Activated CD4-positive, alpha-beta T cell treated with anti-CD3 and anti-CD28 coated beads, Interleukin-2, amount 50 U/mL, for 24 hours (primary cell): ENCODE measurements at regions not wholly inside any gene's neighbourhood (a gene's known extent, or its start where the extent isn't known, plus 50 kb on each side); places are given as distances from the start of the nearest gene placed in this dataset.

Experiments
- DNase-seq, 2 donors: peaks; one replicate each; pipeline ENCODE4 v3.0.0-alpha.2; 2020; ENCODE audit warnings: low read depth in 1 of 2, low spot score in 1 of 2

DNA sequence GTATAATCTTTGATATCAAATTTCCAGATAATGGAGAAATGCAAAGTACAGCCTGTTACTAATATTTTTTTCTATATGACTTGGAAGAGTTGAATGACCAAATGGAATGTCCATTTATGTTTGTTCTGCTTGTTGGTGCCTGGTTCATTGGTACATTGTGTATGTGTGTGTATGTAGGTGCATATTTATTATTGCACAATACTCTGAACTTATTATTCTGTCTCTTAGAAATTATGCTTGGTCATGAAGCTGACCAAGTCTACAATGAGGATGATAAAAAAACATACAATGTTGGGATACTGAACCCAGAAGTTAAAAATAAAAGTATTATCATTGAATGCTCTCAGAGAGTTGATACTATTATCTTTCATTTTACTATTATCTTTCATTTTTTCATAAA lies 706.3 kb downstream of the KCTD16 start:
- no peak for DNase-seq

DNA sequence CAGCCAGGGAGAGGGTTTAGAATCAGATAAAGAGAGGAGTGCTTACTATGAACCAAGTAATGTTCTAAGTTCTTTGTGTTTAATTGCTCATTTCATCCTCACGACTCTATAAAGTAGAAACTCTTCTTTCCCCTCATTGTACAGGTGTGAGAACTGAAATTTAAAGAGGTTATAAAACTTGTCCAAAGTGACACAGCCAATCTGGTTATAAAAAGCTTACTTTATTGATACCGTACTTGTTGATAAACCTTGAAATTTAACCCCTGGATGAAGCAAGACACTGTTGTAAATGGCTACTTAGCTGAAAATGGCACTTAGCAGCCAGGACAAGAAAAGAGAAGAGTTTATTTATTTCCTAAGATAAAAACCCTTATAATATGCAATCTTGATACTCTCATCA lies 702.4 kb downstream of the KCTD16 start:
- no peak for DNase-seq

DNA sequence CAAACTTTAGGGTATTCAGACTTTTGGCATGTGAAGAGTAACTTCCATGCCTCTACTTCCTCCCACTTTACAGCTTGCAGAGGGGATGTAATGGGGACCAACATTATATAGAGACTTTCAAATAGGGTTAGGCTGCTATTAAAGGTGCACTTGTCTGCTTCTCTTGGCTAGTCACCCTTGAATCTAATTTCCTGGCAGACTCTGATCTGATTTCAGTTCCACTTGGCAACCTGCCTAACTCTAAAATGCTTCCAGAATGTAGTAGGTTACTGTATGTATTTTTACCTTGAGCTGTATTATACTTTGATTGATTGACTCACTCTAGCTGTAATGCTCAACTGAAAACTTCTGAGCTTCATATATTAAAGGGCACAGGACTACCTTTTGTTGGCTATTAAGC lies 693.4 kb downstream of the KCTD16 start:
- DNase-seq: no peak

DNA sequence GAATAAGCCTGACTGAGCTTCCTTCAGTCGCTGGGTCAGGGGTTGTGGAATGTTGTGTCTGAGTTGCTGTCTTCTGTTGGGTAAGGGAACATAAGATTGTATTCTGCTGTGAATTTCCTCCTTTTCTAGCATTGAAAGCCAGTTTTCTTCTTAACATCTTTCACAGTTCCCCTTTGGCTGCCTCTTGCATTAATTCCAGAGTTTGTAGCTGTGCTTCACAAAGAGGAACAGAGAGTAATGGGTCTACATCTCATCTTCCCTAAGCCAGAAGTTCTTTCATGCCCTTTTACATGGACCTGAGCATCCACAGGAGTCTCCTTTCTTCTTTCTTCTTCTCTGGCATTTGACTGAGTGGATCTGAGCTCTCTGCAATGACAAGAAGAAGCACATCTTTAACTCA lies 686.8 kb downstream of the KCTD16 start:
- no peak for DNase-seq

DNA sequence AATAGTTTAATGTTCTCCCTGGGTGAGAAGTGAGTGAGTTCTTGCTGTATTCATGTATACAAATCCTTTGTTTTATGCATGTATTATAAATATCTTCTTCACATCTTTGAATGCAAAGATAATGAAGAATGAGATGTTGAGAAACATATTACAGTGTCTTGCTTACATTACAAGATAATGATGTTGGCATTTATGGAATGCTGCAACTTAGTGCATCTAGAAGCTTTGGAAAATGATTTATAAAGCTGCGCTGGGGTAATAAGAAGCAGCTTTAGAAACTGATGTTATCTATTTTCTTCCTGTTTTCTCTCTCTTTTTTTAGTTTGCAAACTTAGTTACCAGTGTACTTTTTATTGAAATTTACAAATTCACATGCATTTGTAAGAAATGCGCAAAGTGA lies 673.4 kb downstream of the KCTD16 start:
- no peak for DNase-seq

DNA sequence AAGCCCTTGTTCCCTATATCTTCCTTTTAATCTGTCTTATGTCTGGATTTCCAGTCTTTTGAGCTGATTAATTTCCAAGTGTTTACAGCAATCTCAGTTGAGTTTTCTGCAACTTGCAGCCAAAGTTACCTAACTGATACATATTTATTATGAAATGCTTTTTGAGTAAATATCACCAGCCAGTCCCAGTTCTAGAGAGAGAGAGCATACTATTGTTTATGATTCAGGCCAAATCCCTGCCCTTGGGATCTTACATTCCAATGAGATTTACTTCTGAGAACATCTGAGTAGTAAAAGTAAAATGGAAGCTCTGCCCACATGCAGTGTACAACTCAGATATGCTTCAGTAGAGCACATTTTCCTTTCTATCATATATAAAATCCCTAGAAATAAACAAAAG lies 661.7 kb downstream of the KCTD16 start:
- DNase-seq: no peak

DNA sequence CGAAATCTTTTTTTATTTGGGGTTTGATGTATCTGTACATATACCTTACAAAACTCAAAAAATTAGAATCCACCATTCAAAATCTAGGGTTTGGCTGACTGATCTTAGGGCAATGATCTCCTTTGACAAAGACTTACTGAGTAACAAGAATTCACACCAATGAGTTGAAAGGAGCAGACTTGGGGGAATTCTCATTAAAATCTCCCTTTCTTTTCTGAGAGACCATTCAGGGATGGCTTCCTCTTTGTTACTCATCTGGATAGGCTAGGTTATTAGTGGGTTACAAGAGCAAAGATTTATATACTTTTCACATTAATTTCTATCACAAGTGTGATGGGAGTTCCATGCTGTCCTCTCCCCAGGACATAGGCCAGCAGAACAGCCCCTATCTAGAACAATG lies 661.0 kb downstream of the KCTD16 start:
- DNase-seq: no peak

DNA sequence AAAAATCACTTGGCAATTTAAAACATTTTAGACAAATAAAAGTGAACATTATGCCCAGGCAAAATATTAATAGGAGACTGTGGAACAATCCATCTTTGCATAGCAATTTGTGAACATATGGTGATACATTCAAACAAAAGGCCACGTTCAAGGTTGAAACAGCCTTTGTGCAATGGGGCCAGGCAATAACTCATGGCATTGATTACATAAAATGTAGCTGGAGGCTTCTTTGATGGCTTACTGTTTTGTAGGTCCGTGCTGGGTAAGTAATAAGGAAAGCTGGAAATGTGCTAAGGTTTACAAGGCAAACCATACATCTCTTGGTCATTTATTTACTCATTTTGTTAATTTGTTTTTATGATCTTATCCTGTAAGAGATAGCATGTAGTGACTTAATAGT lies 651.8 kb downstream of the KCTD16 start:
- no peak for DNase-seq

DNA sequence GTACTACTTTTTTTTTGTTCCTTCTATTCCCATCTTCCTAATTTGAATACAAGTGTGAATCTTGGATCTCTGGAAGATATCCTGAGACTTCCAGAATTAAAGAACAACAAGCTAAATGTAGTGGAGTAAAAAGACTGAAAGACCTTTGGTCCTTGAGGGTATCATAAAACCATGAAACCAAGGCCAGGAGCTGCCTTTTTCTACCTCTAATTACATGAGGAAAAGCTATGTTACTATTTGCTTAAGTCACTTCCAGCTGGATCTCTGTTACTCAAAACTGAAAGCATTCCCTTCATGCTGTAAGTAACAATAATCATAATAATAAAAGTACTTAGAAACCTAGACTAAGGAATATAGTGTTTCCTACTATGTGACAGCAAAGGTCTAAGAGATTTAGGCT lies 649.6 kb downstream of the KCTD16 start:
- DNase-seq: no peak

DNA sequence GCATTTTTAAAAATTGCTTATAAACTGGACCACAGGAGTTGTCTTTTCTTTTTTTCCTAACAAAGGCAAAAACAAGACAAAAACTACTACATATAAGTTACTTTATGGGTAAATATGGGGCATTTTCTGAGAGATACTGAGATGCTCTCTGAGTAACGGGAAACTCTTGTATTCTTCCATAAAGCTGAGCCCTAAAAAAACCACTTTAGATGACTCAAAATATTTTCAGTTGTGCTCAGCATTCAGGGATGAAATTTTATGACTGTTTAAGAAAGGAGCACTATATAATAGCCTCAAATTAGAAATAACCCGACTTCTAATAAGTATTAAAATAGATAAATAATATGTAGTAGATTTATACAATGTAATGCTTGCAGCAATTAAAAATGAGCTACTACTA lies 644.5 kb downstream of the KCTD16 start:
- DNase-seq: no peak

DNA sequence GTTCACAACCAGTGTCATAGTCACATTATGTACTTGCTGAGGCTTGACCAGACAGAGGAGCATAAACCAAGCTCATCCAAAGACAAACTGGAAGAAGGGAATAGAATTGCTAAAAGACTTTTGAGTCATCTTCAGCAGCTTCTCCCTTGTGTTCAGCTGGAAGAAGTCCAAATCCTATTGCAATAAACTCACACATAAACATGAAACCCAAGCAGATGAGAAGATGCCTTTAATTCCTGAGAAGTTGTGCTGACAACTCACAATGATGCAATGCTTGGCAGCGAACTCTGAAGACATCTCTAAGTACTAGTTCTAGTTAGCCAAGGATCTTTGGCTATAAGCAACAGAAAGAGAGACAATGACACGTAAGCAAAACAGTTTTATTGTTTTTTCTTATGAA lies 642.1 kb downstream of the KCTD16 start:
- no peak for DNase-seq

DNA sequence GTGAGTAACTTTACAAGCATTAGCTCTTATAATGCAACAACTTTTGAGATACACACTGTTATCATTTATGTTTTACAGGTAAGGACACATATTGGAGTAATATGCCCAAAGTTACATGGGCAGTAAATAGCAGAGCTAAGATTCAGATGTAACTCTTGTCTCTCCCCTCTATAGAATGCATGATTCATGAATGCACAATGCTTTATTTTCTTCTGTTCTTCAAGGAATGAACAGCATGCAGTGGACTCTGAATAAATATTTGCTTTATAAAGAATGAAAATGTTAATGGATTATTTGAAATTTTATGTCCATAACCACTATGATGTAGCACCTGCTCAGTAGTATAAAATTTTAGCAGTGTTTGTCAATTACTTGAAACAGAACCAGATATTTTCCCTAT lies 629.5 kb downstream of the KCTD16 start:
- no peak for DNase-seq

DNA sequence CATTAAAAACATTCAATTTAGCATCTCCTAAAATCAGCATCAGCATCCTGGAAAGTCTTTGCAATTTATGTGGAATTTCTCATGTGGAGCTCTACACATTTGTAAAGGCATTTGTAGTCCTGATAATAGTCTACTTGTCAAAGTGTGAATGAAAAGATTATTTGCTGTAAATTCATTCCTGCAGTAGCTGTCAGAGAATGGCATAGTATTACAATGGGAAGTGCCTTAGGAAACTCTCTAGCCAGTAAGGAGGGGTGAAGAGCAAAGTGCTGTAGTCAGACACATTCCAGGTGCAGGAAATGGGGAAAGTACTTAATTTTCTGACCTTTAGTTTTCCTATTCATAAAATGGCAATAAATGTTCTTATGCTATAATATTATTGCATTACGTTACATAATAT lies 627.9 kb downstream of the KCTD16 start:
- DNase-seq: no peak

DNA sequence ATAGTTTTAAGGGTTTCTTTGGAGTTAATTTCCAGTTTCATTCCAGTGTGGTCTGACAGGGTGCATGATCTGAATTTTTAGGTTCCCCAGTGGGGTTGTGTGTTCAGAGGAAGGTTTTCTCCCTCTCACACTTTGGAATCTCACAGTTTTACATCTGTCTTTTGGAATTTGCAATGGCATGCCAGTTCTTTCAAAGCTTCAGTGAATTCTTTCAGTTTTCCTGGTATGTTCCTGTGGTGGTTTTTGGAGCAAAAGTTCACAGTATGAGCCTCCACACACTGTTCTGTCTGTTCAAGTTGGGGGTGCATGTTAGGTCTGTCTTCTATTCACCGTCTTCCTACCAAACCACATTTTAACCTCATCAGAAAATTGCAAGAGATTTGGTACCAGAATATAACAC lies 624.2 kb downstream of the KCTD16 start:
- no peak for DNase-seq

DNA sequence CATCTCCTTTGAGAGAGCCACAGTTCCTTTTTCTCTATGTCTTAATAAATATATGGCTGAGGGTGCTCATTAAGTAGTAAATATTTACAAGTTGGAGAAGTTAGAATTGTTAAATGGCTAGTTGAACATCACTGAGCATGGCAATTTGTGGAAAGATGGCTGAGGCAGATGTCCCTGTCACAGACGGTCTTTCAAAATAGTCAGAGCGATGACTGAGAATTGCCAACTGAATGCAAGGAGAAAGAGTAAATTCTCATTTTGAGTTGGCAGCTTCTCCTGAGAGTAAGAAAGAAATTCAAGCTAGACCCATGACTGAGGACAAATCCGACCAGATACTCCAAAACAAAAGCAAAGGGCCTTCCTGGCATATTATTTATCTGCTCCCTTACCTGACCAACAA lies 617.9 kb downstream of the KCTD16 start:
- no peak for DNase-seq

DNA sequence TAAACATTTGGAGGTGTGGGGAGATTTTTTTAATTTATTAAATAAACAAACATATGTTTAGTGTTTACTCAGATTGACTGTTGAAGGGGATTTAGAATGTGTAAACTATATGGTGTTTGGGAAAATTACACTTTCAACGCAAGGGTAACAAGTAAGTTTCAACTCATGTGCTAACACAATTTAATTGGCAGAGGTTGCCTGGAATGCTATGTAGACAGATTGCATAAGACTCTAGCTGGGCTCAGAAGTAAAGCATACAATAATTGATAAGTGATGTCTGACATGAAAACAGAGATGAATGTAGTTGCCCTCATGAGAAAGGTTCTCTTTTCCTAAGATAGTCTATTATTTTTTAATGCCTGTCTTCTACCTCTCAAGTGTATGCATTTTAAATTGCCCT lies 617.4 kb downstream of the KCTD16 start:
- no peak for DNase-seq

DNA sequence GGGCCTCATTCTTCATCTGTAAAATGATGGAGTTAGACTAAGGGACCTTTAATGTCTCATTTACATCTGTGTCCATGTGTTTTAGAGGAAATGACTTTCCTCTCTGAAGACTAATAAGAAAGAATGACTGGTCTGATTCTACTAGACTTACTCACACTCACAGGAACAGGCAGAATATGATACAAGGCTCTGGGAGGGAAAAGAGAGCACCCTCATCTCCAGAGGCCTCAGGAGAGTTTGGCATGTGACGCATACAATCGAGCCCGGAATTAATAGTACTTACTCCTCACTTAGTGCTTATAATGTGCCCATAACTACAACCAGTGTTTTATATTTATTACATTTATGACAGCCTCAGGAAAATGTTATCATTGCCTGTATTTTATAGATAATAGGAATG lies 608.7 kb downstream of the KCTD16 start:
- no peak for DNase-seq

DNA sequence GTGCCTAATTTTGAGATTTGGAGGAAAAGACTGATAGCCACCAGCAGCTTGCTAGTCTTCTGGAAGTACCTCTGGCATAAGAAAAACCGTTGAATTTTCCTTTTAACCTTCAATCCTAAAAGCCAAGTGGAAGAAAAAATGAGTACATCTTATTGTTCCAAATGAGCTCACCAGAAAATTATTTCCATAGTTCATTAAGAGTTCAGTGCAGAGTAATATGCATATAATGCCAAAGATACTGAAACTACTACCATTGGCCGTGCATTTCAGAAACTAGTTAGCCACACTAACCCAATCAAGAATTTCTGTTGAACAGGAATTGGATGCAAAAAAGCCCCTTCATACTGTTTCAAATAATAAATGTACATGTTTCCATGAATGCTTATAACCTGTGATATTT lies 607.9 kb downstream of the KCTD16 start:
- DNase-seq: no peak

DNA sequence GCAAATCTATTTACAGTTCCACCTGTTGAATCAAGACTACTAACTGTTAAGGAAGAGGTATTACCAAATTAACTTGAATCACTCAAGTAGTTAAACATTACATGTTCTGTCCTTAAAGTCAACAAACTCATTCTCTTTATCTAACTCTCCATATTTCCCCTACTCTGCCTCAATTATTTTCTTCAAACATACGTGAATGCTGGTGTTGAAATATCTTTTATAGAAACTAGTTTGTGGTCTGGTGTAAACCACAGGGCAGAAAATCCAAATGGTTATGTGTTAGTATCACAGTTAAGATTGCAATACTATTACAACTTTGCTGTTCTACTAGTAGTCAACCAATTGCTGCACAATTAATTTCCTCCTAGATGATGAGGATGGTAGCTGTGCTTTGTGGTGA lies 603.5 kb downstream of the KCTD16 start:
- no peak for DNase-seq

DNA sequence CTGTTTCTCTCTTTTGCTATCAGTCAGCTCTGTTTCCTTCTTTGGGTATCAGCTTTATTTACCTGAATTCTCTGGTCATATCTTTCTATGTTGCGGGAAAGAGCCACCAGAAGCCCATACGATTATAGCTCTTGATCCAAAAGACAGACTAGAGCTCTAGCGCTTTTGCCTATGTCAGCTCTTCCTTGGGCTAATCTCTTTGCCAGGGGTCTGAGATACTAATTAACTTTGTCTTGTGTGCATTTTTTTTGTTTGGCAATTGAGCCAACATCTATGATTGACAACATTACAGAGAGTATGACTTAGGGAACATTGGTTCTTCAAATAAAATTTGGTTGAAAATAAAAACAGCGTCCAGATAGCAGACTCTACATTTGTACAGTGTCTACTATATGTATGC lies 603.0 kb downstream of the KCTD16 start:
- DNase-seq: no peak

DNA sequence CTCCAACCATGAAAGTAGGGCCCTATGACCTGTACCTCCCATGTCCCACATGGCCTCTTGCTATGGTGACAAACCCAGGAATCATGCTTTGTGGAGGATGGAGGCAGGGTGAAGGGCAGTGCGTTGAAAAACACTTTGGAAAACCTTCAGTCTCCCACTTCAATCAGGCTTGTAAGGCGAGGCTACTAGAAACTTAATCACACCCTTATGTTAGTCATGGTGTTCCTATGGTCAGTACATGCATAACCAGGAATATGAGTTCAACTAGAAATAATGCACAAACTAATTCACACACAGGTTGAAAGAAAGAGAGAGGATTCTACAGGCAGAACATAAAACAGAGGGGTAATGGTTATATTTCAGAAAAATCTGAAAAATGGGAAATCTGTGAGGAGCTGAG lies 601.1 kb downstream of the KCTD16 start:
- DNase-seq: no peak

DNA sequence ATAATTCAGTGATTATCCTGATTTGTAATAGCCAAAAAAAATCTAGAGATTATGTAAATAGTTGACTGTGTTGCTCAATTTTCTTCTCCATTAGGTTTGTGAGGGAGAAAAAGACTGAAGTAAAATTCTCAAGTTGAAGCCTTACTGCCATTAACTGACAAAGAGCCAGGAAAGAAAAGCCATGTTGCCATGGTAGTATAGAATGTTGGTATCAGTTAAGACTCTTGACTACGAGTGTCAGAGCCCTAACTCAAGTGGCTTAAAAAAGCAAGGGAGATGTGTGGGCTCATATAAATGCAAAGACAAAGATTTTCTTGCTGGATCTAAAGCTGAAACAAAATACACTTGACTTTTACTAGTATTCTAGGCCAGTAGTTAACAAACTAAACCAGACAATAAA lies 571.7 kb downstream of the KCTD16 start:
- no peak for DNase-seq

DNA sequence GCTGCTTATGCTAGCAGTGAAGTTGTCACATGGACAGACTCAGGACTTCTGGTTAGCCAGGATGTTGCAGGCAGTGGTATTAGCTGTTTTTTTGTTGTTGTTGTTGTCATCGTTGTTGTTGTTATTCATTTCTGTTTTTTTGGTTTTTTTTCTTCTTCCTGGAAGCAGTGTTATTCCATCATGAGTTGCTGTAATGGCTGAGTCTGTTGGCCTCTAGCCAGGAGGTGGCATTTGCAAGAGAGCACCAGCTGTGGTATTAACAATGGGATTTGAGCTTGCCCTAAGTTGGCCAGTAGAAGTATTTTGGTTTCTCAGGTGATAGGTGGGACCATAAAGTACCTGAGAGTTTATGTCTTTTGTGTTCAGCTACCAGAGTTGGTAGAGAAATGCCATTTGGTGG lies 561.1 kb downstream of the KCTD16 start:
- DNase-seq: no peak

DNA sequence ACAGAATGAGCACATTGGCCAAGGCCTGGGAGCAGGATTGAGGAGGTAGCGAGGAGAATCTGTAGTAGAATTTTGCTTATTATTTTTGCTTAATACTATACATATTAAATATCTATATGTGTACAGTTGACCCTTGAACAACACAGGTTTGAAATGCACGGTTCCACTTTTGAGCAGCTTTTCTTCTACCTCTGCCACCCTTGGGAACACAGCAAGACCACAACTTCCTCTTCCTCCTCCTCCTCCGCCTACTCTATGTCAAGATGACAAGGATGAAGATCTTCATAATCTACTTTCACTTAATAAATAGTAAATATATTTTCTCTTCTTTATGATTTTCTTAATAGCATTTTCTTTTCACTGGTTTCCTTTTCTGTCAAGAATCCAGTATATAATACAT lies 541.4 kb downstream of the KCTD16 start:
- DNase-seq: no peak
